SK-N-SH treated with all-trans-retinoic acid at 6 μM for 48 hours (cell line): ENCODE measurements at regions not wholly inside any gene's neighbourhood (a gene's known extent, or its start where the extent isn't known, plus 50 kb on each side); places are given as distances from the start of the nearest gene placed in this dataset.

Experiments
- ATAC-seq: fragments of 200-7000 bp; cut with Tn5 transposase; 3 replicates; pipeline ENCODE4 v1.9.1; 2020; ENCODE audit warnings: mild to moderate bottlenecking, moderate library complexity
- ARNTL ChIP-seq: fragments of 450-650 bp; formaldehyde crosslinking; IDR thresholded peaks from 2 replicates; pipeline ENCODE4 v1.5.0; 2020; ENCODE audit warnings: low read depth, mild to moderate bottlenecking, moderate library complexity, borderline replicate concordance
- BACH2 ChIP-seq: fragments of 250-450 bp; sonication (Bioruptor Pico); IDR thresholded peaks from 2 replicates; pipeline ENCODE4 v1.9.0; 2021; ENCODE audit warnings: mild to moderate bottlenecking, borderline replicate concordance
- CSDC2 ChIP-seq: fragments of 250-450 bp; sonication (Bioruptor Pico); IDR thresholded peaks from 2 replicates; pipeline ENCODE4 v1.5.0; 2020; ENCODE audit warnings: mild to moderate bottlenecking, moderate library complexity
- ESRRG ChIP-seq: fragments of 250-450 bp; sonication (Bioruptor Pico); IDR thresholded peaks from 2 replicates; pipeline ENCODE4 v1.6.1; 2021; ENCODE audit warnings: mild to moderate bottlenecking
- GLIS3 ChIP-seq: fragments of 250-450 bp; sonication (Bioruptor Pico); IDR thresholded peaks from 2 replicates; pipeline ENCODE4 v1.5.0; 2020; ENCODE audit warnings: mild to moderate bottlenecking, moderate library complexity
- ISL1 ChIP-seq: fragments of 250-450 bp; sonication (Bioruptor Pico); IDR thresholded peaks from 2 replicates; pipeline ENCODE4 v2.1.2; 2022; ENCODE audit warnings: mild to moderate bottlenecking, moderate library complexity
- OSR1 ChIP-seq: fragments of 250-450 bp; sonication (Bioruptor Pico); IDR thresholded peaks from 2 replicates; pipeline ENCODE4 v1.8.0; 2022; ENCODE audit warnings: moderate library complexity, mild to moderate bottlenecking, inconsistent platforms
- RARB ChIP-seq: fragments of 250-450 bp; sonication (Bioruptor Pico); IDR thresholded peaks from 2 replicates; pipeline ENCODE4 v1.8.0; 2021; ENCODE audit warnings: mild to moderate bottlenecking, moderate library complexity
- SNAI2 ChIP-seq: fragments of 250-450 bp; sonication (Bioruptor Pico); IDR thresholded peaks from 2 replicates; pipeline ENCODE4 v1.5.0; 2020; ENCODE audit warnings: mild to moderate bottlenecking, moderate library complexity
- TCF4 ChIP-seq: fragments of 250-450 bp; sonication (Bioruptor Pico); IDR thresholded peaks from 2 replicates; pipeline ENCODE4 v1.8.0; 2021; ENCODE audit warnings: mild to moderate bottlenecking, moderate library complexity, borderline replicate concordance
- TOX ChIP-seq: fragments of 250-450 bp; sonication (Bioruptor Pico); IDR thresholded peaks from 2 replicates; pipeline ENCODE4 v1.8.0; 2021; ENCODE audit warnings: mild to moderate bottlenecking, moderate library complexity, borderline replicate concordance
- ZFP30 ChIP-seq: fragments of 450-650 bp; formaldehyde crosslinking; IDR thresholded peaks from 2 replicates; pipeline ENCODE4 v1.5.0; 2022; ENCODE audit warnings: mild to moderate bottlenecking, moderate library complexity
- ZNF70 ChIP-seq: fragments of 450-650 bp; formaldehyde crosslinking; IDR thresholded peaks from 2 replicates; pipeline ENCODE4 v1.5.0; 2020; ENCODE audit warnings: mild to moderate bottlenecking, moderate library complexity
- TF ChIP-seq, protein P1 (sequence below): fragments of 250-450 bp; sonication (Bioruptor Pico); IDR thresholded peaks from 2 replicates; pipeline ENCODE4 v1.8.0; 2021; ENCODE audit warnings: low read depth, mild to moderate bottlenecking, moderate library complexity, borderline replicate concordance
- TF ChIP-seq, protein P2 (sequence below): fragments of 250-450 bp; sonication (Bioruptor Pico); IDR thresholded peaks from 2 replicates; pipeline ENCODE4 v1.5.1; 2020; ENCODE audit warnings: low read depth, mild to moderate bottlenecking, moderate library complexity
- TF ChIP-seq, protein P3 (sequence below): fragments of 250-450 bp; sonication (Bioruptor Pico); IDR thresholded peaks from 2 replicates; pipeline ENCODE4 v1.8.0; 2020; ENCODE audit warnings: mild to moderate bottlenecking, moderate library complexity, borderline replicate concordance
- TF ChIP-seq, protein P4 (sequence below): fragments of 250-450 bp; sonication (Bioruptor Pico); IDR thresholded peaks from 2 replicates; pipeline ENCODE4 v1.5.0; 2020; ENCODE audit warnings: mild to moderate bottlenecking, moderate library complexity
- TF ChIP-seq, protein P5 (sequence below): fragments of 250-450 bp; sonication (Bioruptor Pico); IDR thresholded peaks from 2 replicates; pipeline ENCODE4 v1.5.1; 2021; ENCODE audit warnings: mild to moderate bottlenecking, moderate library complexity

DNA sequence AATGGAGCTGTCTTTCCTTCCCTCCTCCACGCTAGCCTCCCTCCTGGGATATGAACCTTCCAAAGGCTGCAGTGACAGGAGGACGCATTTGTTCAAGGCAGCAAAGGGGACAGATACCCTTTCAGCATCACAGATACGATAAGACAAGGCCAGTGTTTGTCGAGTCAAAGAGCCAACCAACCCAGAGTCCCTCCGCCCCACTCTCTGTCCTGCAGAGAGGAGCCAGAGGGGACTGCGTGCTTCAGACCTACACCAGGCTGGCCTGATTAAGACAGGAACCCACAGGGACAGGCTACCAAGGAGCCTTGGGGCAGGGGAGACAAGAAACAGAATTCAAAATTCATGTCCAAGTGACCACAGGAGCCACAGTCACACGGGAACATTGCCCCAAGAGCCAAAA, 72.6 kb upstream of the CDH5 start:
- TF ChIP-seq ESRRG (CRISPR knock-in tag) = no peak
- no peak for ATAC-seq

DNA sequence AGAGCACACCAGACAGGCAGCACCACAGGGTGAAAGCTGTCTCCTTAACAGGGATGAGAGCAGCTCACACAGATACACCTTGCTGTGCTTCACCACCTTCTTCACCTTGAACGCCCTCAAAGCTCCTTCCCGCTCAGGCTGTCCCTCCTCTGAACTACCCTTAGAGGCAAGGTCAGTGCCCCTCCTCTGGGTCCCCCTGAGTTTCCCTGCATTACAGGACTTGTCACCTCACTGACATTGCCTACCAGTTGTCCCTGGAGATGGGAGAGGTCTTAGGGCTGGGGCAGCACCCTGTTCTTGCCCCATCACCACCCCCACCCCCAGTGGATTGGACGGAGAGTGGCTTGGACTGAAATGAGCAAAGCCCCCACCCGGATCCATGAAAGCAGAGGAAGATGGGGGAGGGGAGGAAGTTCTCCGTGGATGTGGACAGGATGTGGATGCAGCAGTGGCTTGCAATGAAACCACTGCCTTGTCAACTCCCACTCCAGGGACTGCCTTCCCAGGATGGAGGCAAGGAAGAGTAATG, 73.2 kb upstream of the CDH5 start:
- TF ChIP-seq, protein P1, sequence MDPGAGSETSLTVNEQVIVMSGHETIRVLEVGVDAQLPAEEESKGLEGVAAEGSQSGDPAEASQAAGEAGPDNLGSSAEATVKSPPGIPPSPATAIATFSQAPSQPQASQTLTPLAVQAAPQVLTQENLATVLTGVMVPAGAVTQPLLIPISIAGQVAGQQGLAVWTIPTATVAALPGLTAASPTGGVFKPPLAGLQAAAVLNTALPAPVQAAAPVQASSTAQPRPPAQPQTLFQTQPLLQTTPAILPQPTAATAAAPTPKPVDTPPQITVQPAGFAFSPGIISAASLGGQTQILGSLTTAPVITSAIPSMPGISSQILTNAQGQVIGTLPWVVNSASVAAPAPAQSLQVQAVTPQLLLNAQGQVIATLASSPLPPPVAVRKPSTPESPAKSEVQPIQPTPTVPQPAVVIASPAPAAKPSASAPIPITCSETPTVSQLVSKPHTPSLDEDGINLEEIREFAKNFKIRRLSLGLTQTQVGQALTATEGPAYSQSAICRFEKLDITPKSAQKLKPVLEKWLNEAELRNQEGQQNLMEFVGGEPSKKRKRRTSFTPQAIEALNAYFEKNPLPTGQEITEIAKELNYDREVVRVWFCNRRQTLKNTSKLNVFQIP (CRISPR knock-in tag) = no peak
- TF ChIP-seq, protein P2, sequence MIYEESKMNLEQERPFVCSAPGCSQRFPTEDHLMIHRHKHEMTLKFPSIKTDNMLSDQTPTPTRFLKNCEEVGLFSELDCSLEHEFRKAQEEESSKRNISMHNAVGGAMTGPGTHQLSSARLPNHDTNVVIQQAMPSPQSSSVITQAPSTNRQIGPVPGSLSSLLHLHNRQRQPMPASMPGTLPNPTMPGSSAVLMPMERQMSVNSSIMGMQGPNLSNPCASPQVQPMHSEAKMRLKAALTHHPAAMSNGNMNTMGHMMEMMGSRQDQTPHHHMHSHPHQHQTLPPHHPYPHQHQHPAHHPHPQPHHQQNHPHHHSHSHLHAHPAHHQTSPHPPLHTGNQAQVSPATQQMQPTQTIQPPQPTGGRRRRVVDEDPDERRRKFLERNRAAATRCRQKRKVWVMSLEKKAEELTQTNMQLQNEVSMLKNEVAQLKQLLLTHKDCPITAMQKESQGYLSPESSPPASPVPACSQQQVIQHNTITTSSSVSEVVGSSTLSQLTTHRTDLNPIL (CRISPR knock-in tag) = no peak
- TF ChIP-seq SNAI2 (CRISPR knock-in tag) (no peak), RARB (CRISPR knock-in tag) (no peak), ZNF70 (CRISPR knock-in tag) (no peak), GLIS3 (CRISPR knock-in tag) (no peak), CSDC2 (CRISPR knock-in tag) (no peak), TOX (CRISPR knock-in tag) (no peak), ZFP30 (CRISPR knock-in tag) (no peak), ARNTL (no peak)
- TF ChIP-seq, protein P3, sequence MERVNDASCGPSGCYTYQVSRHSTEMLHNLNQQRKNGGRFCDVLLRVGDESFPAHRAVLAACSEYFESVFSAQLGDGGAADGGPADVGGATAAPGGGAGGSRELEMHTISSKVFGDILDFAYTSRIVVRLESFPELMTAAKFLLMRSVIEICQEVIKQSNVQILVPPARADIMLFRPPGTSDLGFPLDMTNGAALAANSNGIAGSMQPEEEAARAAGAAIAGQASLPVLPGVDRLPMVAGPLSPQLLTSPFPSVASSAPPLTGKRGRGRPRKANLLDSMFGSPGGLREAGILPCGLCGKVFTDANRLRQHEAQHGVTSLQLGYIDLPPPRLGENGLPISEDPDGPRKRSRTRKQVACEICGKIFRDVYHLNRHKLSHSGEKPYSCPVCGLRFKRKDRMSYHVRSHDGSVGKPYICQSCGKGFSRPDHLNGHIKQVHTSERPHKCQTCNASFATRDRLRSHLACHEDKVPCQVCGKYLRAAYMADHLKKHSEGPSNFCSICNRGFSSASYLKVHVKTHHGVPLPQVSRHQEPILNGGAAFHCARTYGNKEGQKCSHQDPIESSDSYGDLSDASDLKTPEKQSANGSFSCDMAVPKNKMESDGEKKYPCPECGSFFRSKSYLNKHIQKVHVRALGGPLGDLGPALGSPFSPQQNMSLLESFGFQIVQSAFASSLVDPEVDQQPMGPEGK = no peak
- no peak for ATAC-seq

DNA sequence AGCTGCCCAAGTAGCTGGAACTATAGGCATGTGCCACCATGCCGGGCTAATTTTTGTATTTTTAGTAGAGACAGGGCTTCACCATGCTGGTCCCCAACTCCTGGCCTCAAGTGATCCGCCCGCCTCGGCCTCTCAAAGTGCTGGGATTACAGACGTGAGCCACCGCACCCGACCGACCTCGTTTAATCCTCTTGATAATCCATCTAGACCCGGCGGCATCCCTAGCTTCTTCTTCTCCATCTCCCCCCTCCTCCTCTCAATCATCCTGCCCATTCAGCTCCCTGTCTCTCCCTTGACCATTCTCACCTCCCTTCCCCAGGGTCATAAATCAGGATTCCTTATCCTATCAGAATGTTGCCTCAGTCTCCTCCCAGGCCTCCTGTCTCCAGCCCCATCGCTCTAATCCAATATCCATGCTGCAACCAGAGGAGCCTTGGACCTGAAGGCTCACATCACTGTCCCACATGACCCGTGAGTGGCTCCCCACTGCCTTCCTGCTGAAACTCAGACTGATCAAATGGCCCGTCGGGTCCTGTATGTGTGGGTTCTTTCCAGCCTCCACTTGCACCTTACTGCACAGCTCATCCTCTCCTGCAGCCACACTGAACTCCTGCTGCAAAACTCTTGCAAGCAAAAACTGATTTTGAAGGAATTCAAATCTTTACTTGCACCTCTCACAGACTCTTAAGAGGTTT, 74.1 kb upstream of the CDH5 start:
- no peak for TF ChIP-seq TCF4
- TF ChIP-seq ZFP30 (CRISPR knock-in tag) = no peak
- TF ChIP-seq, protein P3 = no peak
- no peak for TF ChIP-seq CSDC2 (CRISPR knock-in tag)
- TF ChIP-seq TOX (CRISPR knock-in tag) = no peak
- ATAC-seq = no peak

DNA sequence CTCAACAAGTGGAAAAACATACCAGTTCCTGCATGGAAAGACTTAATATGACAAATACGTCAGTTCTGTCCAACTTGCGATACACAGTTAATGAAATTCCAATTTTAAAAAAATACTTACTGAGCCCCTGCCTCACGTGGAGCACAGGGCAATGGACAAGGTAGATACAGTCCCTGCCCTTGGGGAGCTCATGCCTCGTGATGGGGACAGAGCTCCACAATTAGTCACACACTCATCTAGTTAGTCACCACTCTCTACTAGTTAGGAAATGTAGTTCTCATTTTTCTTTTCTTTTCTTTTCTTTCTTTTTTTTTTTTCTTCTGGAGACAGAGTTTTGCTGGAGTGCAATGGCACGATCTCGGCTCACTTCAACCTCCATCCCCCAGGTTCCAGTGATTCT, 74.7 kb upstream of the CDH5 start:
- no peak for ATAC-seq
- no peak for TF ChIP-seq TCF4
- no peak for TF ChIP-seq GLIS3 (CRISPR knock-in tag)
- TF ChIP-seq SNAI2 (CRISPR knock-in tag) = no peak
- TF ChIP-seq RARB (CRISPR knock-in tag) = no peak
- no peak for TF ChIP-seq ARNTL
- TF ChIP-seq ESRRG (CRISPR knock-in tag) = no peak
- TF ChIP-seq, protein P3 = no peak
- TF ChIP-seq, protein P4, sequence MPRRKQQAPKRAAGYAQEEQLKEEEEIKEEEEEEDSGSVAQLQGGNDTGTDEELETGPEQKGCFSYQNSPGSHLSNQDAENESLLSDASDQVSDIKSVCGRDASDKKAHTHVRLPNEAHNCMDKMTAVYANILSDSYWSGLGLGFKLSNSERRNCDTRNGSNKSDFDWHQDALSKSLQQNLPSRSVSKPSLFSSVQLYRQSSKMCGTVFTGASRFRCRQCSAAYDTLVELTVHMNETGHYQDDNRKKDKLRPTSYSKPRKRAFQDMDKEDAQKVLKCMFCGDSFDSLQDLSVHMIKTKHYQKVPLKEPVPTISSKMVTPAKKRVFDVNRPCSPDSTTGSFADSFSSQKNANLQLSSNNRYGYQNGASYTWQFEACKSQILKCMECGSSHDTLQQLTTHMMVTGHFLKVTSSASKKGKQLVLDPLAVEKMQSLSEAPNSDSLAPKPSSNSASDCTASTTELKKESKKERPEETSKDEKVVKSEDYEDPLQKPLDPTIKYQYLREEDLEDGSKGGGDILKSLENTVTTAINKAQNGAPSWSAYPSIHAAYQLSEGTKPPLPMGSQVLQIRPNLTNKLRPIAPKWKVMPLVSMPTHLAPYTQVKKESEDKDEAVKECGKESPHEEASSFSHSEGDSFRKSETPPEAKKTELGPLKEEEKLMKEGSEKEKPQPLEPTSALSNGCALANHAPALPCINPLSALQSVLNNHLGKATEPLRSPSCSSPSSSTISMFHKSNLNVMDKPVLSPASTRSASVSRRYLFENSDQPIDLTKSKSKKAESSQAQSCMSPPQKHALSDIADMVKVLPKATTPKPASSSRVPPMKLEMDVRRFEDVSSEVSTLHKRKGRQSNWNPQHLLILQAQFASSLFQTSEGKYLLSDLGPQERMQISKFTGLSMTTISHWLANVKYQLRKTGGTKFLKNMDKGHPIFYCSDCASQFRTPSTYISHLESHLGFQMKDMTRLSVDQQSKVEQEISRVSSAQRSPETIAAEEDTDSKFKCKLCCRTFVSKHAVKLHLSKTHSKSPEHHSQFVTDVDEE = no peak
- TF ChIP-seq ISL1 (CRISPR knock-in tag) = no peak
- no peak for TF ChIP-seq OSR1 (CRISPR knock-in tag)
- TF ChIP-seq, protein P5, sequence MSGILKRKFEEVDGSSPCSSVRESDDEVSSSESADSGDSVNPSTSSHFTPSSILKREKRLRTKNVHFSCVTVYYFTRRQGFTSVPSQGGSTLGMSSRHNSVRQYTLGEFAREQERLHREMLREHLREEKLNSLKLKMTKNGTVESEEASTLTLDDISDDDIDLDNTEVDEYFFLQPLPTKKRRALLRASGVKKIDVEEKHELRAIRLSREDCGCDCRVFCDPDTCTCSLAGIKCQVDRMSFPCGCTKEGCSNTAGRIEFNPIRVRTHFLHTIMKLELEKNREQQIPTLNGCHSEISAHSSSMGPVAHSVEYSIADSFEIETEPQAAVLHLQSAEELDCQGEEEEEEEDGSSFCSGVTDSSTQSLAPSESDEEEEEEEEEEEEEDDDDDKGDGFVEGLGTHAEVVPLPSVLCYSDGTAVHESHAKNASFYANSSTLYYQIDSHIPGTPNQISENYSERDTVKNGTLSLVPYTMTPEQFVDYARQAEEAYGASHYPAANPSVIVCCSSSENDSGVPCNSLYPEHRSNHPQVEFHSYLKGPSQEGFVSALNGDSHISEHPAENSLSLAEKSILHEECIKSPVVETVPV (CRISPR knock-in tag) = no peak
- TF ChIP-seq TOX (CRISPR knock-in tag) = no peak
- TF ChIP-seq, protein P1 (CRISPR knock-in tag) = no peak
- no peak for TF ChIP-seq ZFP30 (CRISPR knock-in tag)
- TF ChIP-seq BACH2 (CRISPR knock-in tag) = no peak
- TF ChIP-seq, all 23 proteins: peak for 0
